ENCODE measurements at regions not wholly inside any gene's neighbourhood (a gene's known extent, or its start where the extent isn't known, plus 50 kb on each side); places are given as distances from the start of the nearest gene placed in this dataset.

GRCh38 chr14:87503711-87504110 is 489.3 kb downstream of the GALC start:
- no peak overlapping the region for H3K23ac ChIP-seq (ENCODE audit: low read depth, low read length)
- no peak overlapping the region for H4K91ac ChIP-seq (ENCODE audit: insufficient read depth, low read depth, low read length)
- no peak overlapping the region for H2BK15ac ChIP-seq (ENCODE audit: low read depth, low read length)
- no peak overlapping the region for H3K27ac ChIP-seq (ENCODE audit: insufficient read depth, low read length)
- ATAC-seq (ENCODE audit: low read depth) = no peak
- H4K5ac ChIP-seq (ENCODE audit: low read depth, low read length) = no peak overlapping the region
- H3K4me3 ChIP-seq (ENCODE audit: insufficient read depth, low read depth, low read length) = no peak overlapping the region
- intact Hi-C loops (cut with micrococcal nuclease) (no loop called here), in situ Hi-C loops (cut with MboI; ENCODE audit: low sequenced_read_pairs) (no loop called here), dilution Hi-C loops (cut with HindIII; ENCODE audit: low sequenced_read_pairs, unreplicated experiment) (no loop called here)
- no peaks in the 10 kb centered on the region for H3K27me3 ChIP-seq (ENCODE audit: control insufficient read depth, insufficient read depth, low read length)
- ChIA-PET POLR2A (ENCODE audit: unreplicated experiment) (no interaction called here), CTCF (no interaction called here)
- no CpG with 5 or more reads among the region's 3 CpGs for WGBS, 2 experiments (ENCODE audit: extremely low coverage in 2 of 2, insufficient read length in 1 of 2)
- DNase-seq = no peak
- no peak overlapping the region for H2AFZ ChIP-seq (replicated peaks; ENCODE audit: low read length, poor library complexity)
- H3K9me3 ChIP-seq (ENCODE audit: control insufficient read depth, insufficient read depth, low read length) = no peaks in the 10 kb centered on the region
- no peaks in the 10 kb centered on the region for H4K20me1 ChIP-seq (ENCODE audit: insufficient read depth, low read length)
- H3K36me3 ChIP-seq (ENCODE audit: control insufficient read depth, insufficient read depth, low read length) = no peaks in the 10 kb centered on the region
- no peaks in the 10 kb centered on the region for H3K9me1 ChIP-seq (ENCODE audit: insufficient read depth, low read length)
- H2AK9ac ChIP-seq (replicated peaks; ENCODE audit: low read depth, low read length, poor library complexity) = no peak overlapping the region
- no peak overlapping the region for H4K8ac ChIP-seq (ENCODE audit: low read depth in 2 of 2, low read length in 2 of 2)
- H3K79me1 ChIP-seq (ENCODE audit: low read depth in 1 of 2, low read length in 2 of 2) = no peaks in the 10 kb centered on the region
- H3K56ac ChIP-seq (ENCODE audit: extremely low read depth, insufficient read depth, low read length) = no peak overlapping the region
- no peak overlapping the region for H3K14ac ChIP-seq (replicated peaks; ENCODE audit: low read depth, low read length)
- H3K9ac ChIP-seq (ENCODE audit: low read depth, low read length) = no peak overlapping the region
- no peaks in the 10 kb centered on the region for H3K4me1 ChIP-seq (ENCODE audit: control insufficient read depth, insufficient read depth, low read length)
- H2BK120ac ChIP-seq (ENCODE audit: low read depth, low read length) = no peak overlapping the region
- no peak overlapping the region for H2BK5ac ChIP-seq (ENCODE audit: low read depth, low read length, poor library complexity, severe bottlenecking)
- H3K4ac ChIP-seq (ENCODE audit: low read depth, low read length) = no peak overlapping the region
- no peak for TF ChIP-seq FOS (IDR thresholded peaks at IDR 0.05; ENCODE audit: low read depth, low read length)
- no peak for TF ChIP-seq ELK1 (IDR thresholded peaks at IDR 0.05; ENCODE audit: borderline replicate concordance, low read depth, low read length)
- no peak overlapping the region for H3K4me2 ChIP-seq (ENCODE audit: low read depth, low read length)
- no peak overlapping the region for H2BK20ac ChIP-seq (ENCODE audit: low read depth, low read length)
- BruUV-seq (replicated peaks) = no TSS peak
- no peak overlapping the region for H2AK5ac ChIP-seq (ENCODE audit: low read depth, low read length)
- no peak overlapping the region for H3K18ac ChIP-seq (ENCODE audit: low read depth, low read length)

Measured in IMR-90 (cell line).